Neuronal stem cell (in vitro differentiated cells): ENCODE measurements at regions not wholly inside any gene's neighbourhood (a gene's known extent, or its start where the extent isn't known, plus 50 kb on each side); places are given as distances from the start of the nearest gene placed in this dataset.

Source experiments
- DNase-seq: peaks from one replicate; pipeline ENCODE4 v3.0.0-alpha.2; 2013; ENCODE audit warnings: low spot score
- H2AFZ ChIP-seq: one replicate; pipeline ENCODE4 v1.6.1; 2013; ENCODE audit warnings: mild to moderate bottlenecking, low read length, inconsistent platforms
- H2AK5ac ChIP-seq: 2 replicates; pipeline ENCODE4 v1.6.1; 2013; ENCODE audit warnings: low read depth, mild to moderate bottlenecking, inconsistent platforms, low read length, moderate library complexity, mixed read lengths
- H2BK120ac ChIP-seq: 2 replicates; pipeline ENCODE4 v1.6.1; 2013; ENCODE audit warnings: low read depth, mild to moderate bottlenecking, inconsistent platforms, low read length, moderate library complexity, mixed read lengths
- H2BK12ac ChIP-seq: one replicate; pipeline ENCODE4 v1.6.1; 2013; ENCODE audit warnings: low read length, inconsistent platforms
- H2BK15ac ChIP-seq: 2 replicates; pipeline ENCODE4 v1.6.1; 2013; ENCODE audit warnings: mild to moderate bottlenecking, low read length, inconsistent platforms, mixed read lengths
- H2BK5ac ChIP-seq: one replicate; pipeline ENCODE4 v1.6.1; 2013; ENCODE audit warnings: inconsistent platforms, mild to moderate bottlenecking, low read length, moderate library complexity
- H3K14ac ChIP-seq: one replicate; pipeline ENCODE4 v1.6.1; 2013; ENCODE audit warnings: low read length, inconsistent platforms
- H3K18ac ChIP-seq: 2 replicates; pipeline ENCODE4 v1.6.1; 2013; ENCODE audit warnings: low read length, inconsistent platforms
- H3K23ac ChIP-seq: 2 replicates; pipeline ENCODE4 v1.6.1; 2013; ENCODE audit warnings: low read depth, mild to moderate bottlenecking, mixed read lengths, low read length, inconsistent platforms; ENCODE audit not compliant: poor library complexity
- H3K27ac ChIP-seq: replicated peaks from 3 replicates; pipeline ENCODE4 v1.5.1; 2013; ENCODE audit warnings: low read length, inconsistent platforms
- H3K27me3 ChIP-seq, 3 experiments: 2 replicates each; pipeline ENCODE4 v1.6.1; 2013; ENCODE audit warnings: low read length in 3 of 3, mild to moderate bottlenecking in 2 of 3, inconsistent platforms in 1 of 3, low read depth in 1 of 3, mixed read lengths in 1 of 3, moderate library complexity in 1 of 3; ENCODE audit not compliant: control insufficient read depth in 3 of 3, insufficient read depth in 3 of 3
- H3K36me3 ChIP-seq, 2 donors: replicated peaks in 1 of 2; 2 replicates each; pipeline ENCODE4 v1.6.1; 2013; ENCODE audit warnings: low read length in 2 of 2; ENCODE audit not compliant: control insufficient read depth in 2 of 2, insufficient read depth in 2 of 2
- H3K4ac ChIP-seq: 2 replicates; pipeline ENCODE4 v1.6.1; 2013; ENCODE audit warnings: inconsistent platforms, mild to moderate bottlenecking, low read length, moderate library complexity
- H3K4me1 ChIP-seq, 2 donors: 1 replicate in 1 of 2; 2 replicates in 1 of 2; pipeline ENCODE4 v1.6.1; 2013; ENCODE audit warnings: low read length in 2 of 2, low read depth in 1 of 2; ENCODE audit not compliant: control insufficient read depth in 2 of 2, insufficient read depth in 1 of 2
- H3K4me2 ChIP-seq: one replicate; pipeline ENCODE4 v1.6.1; 2013; ENCODE audit warnings: mild to moderate bottlenecking, low read length, inconsistent platforms; ENCODE audit not compliant: insufficient read depth, poor library complexity, severe bottlenecking
- H3K4me3 ChIP-seq, 2 donors: 2 replicates each; pipeline ENCODE4 v1.5.1; 2013; ENCODE audit warnings: low read length in 2 of 2, mild to moderate bottlenecking in 2 of 2, inconsistent platforms in 1 of 2, moderate library complexity in 1 of 2
- H3K79me1 ChIP-seq: one replicate; pipeline ENCODE4 v1.6.1; 2013; ENCODE audit warnings: low read depth, mild to moderate bottlenecking, inconsistent platforms, low read length, moderate library complexity
- H3K9ac ChIP-seq: one replicate; pipeline ENCODE4 v1.6.1; 2013; ENCODE audit warnings: mild to moderate bottlenecking, low read depth, low read length, inconsistent platforms; ENCODE audit not compliant: poor library complexity
- H3K9me3 ChIP-seq, 2 donors: replicated peaks in 1 of 2; 2 replicates each; pipeline versions ENCODE3 to v1.6.1; 2013; ENCODE audit warnings: low read length in 2 of 2, mild to moderate bottlenecking in 2 of 2, inconsistent platforms in 1 of 2, low read depth in 1 of 2, mixed read lengths in 1 of 2, moderate library complexity in 1 of 2; ENCODE audit not compliant: control insufficient read depth in 2 of 2, insufficient read depth in 1 of 2
- H4K8ac ChIP-seq: one replicate; pipeline ENCODE4 v1.6.1; 2013; ENCODE audit warnings: low read depth, mild to moderate bottlenecking, inconsistent platforms, low read length, moderate library complexity
- H4K91ac ChIP-seq: one replicate; pipeline ENCODE4 v1.6.1; 2013; ENCODE audit warnings: low read length, low read depth, mild to moderate bottlenecking, inconsistent platforms; ENCODE audit not compliant: poor library complexity
- whole genome bisulfite sequencing, 2 donors: extraction: QIAGEN DNeasy Blood & Tissue Kit; methylation state at CpG; one replicate each; pipeline ENCODE4 v1.1.7; 2013; ENCODE audit warnings: missing lambda C conversion rate in 2 of 2, mixed read lengths in 1 of 2; ENCODE audit not compliant: insufficient read length in 2 of 2, insufficient replicate concordance in 1 of 2; ENCODE audit errors: extremely low coverage in 2 of 2; 5-methylcytosine and 5-hydroxymethylcytosine counted together

GRCh38 chr2:34738691-34739090 lies 1139.6 kb upstream of the FAM98A start:
- no peak overlapping the region for H3K27ac ChIP-seq
- H3K79me1 ChIP-seq, result no peaks in the 10 kb centered on the region
- no peak overlapping the region for H2BK120ac ChIP-seq
- H2BK5ac ChIP-seq, result no peak overlapping the region
- H2AFZ ChIP-seq, result no peak overlapping the region
- H3K9ac ChIP-seq, result no peak overlapping the region
- H3K9me3 ChIP-seq, result no peaks in the 10 kb centered on the region
- H2BK15ac ChIP-seq, result no peak overlapping the region
- DNase-seq, result no peak
- no peak overlapping the region for H3K4ac ChIP-seq
- H3K18ac ChIP-seq, result no peak overlapping the region
- no peak overlapping the region for H4K91ac ChIP-seq
- no peaks in the 10 kb centered on the region for H3K4me1 ChIP-seq
- H3K36me3 ChIP-seq, result no peaks in the 10 kb centered on the region
- no peak overlapping the region for H3K4me3 ChIP-seq
- no peak overlapping the region for H2BK12ac ChIP-seq
- no peak overlapping the region for H2AK5ac ChIP-seq
- no peak overlapping the region for H4K8ac ChIP-seq
- no peaks in the 10 kb centered on the region for H3K27me3 ChIP-seq
- no peak overlapping the region for H3K14ac ChIP-seq
- no peak overlapping the region for H3K23ac ChIP-seq
- no peak overlapping the region for H3K4me2 ChIP-seq
- WGBS, 2 donors, result no CpG with 5 or more reads among the region's 3 CpGs

DNA sequence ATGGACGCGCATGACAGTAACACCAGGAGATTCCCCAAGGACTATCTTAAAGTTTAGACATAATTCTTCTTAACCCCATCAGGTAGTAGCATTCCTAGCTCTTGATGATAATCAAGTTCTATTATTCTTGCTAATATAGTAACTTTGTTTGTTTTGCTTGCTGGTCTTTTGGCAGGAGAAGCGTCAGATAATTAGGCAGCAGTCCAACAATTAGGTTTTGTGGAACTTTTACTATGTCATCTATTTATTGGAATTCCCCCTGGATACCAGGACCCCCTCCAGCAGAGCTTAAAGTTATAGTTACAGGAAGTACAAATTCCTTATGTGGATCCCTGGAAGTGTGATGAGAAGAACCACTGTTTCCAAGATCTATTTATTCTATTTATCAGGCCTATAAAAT lies 1138.0 kb upstream of the FAM98A start:
- H3K9me3 ChIP-seq, result peaks cover 0 to 1% of the 10 kb centered on the region in 2 donors
- no peak overlapping the region for H3K4me3 ChIP-seq
- H2AK5ac ChIP-seq, result no peak overlapping the region
- no peak overlapping the region for H2BK15ac ChIP-seq
- no peak overlapping the region for H2BK12ac ChIP-seq
- WGBS, 2 donors, result no CpG with 5 or more reads among the region's 3 CpGs
- H2BK5ac ChIP-seq, result no peak overlapping the region
- H4K91ac ChIP-seq, result no peak overlapping the region
- peaks cover 0 to 2% of the 10 kb centered on the region in 2 donors for H3K4me1 ChIP-seq
- H3K23ac ChIP-seq, result no peak overlapping the region
- no peak overlapping the region for H3K27ac ChIP-seq
- no peak overlapping the region for H3K14ac ChIP-seq
- H3K27me3 ChIP-seq, result no peaks in the 10 kb centered on the region
- H3K18ac ChIP-seq, result no peak overlapping the region
- H2AFZ ChIP-seq, result no peak overlapping the region
- no peak for DNase-seq
- H2BK120ac ChIP-seq, result no peak overlapping the region
- no peaks in the 10 kb centered on the region for H3K36me3 ChIP-seq
- H3K79me1 ChIP-seq, result no peaks in the 10 kb centered on the region
- no peak overlapping the region for H4K8ac ChIP-seq
- H3K9ac ChIP-seq, result no peak overlapping the region
- no peak overlapping the region for H3K4ac ChIP-seq
- H3K4me2 ChIP-seq, result no peak overlapping the region

GRCh38 chr2:34736482-34736881 lies 1137.4 kb upstream of the FAM98A start:
- H3K27ac ChIP-seq, result no peak overlapping the region
- no peak overlapping the region for H3K23ac ChIP-seq
- no peak overlapping the region for H4K8ac ChIP-seq
- peaks cover 0 to 2% of the 10 kb centered on the region in 2 donors for H3K4me1 ChIP-seq
- no peak overlapping the region for H4K91ac ChIP-seq
- no peak overlapping the region for H2BK120ac ChIP-seq
- H2AFZ ChIP-seq, result no peak overlapping the region
- no peaks in the 10 kb centered on the region for H3K36me3 ChIP-seq
- H3K18ac ChIP-seq, result no peak overlapping the region
- H2AK5ac ChIP-seq, result no peak overlapping the region
- no peak overlapping the region for H3K4me3 ChIP-seq
- no peak overlapping the region for H3K4ac ChIP-seq
- no peaks in the 10 kb centered on the region for H3K27me3 ChIP-seq
- no peak overlapping the region for H2BK12ac ChIP-seq
- H3K79me1 ChIP-seq, result no peaks in the 10 kb centered on the region
- H3K4me2 ChIP-seq, result no peak overlapping the region
- H3K14ac ChIP-seq, result no peak overlapping the region
- H2BK15ac ChIP-seq, result no peak overlapping the region
- no peak for DNase-seq
- WGBS, 2 donors, result no CpG with 5 or more reads among the region's 2 CpGs
- no peak overlapping the region for H3K9ac ChIP-seq
- H2BK5ac ChIP-seq, result no peak overlapping the region
- peaks cover 0 to 1% of the 10 kb centered on the region in 2 donors for H3K9me3 ChIP-seq

GRCh38 chr2:34734662-34735061 lies 1135.6 kb upstream of the FAM98A start:
- no peaks in the 10 kb centered on the region for H3K79me1 ChIP-seq
- no peak overlapping the region for H3K27ac ChIP-seq
- H3K4me2 ChIP-seq, result no peak overlapping the region

More at GRCh38 chr2:34734662-34735061, 1135.6 kb upstream of the FAM98A start:
- no peak overlapping the region for H4K91ac ChIP-seq
- H3K4me1 ChIP-seq, result peaks cover 0 to 4% of the 10 kb centered on the region in 2 donors
- DNase-seq, result no peak
- H3K36me3 ChIP-seq, result no peaks in the 10 kb centered on the region
- H4K8ac ChIP-seq, result no peak overlapping the region
- no peak overlapping the region for H2AFZ ChIP-seq
- H3K4me3 ChIP-seq, result no peak overlapping the region
- no peak overlapping the region for H3K18ac ChIP-seq
- H2BK15ac ChIP-seq, result no peak overlapping the region
- H3K9ac ChIP-seq, result no peak overlapping the region
- no peak overlapping the region for H3K14ac ChIP-seq
- H3K9me3 ChIP-seq, result peaks cover 0 to 1% of the 10 kb centered on the region in 2 donors
- no peak overlapping the region for H2BK5ac ChIP-seq
- H3K27me3 ChIP-seq, result no peaks in the 10 kb centered on the region
- H3K4ac ChIP-seq, result no peak overlapping the region
- H2BK120ac ChIP-seq, result no peak overlapping the region
- no peak overlapping the region for H3K23ac ChIP-seq
- no peak overlapping the region for H2BK12ac ChIP-seq
- no peak overlapping the region for H2AK5ac ChIP-seq
